Esophagus (tissue), 2 donors: ENCODE measurements at regions not wholly inside any gene's neighbourhood (a gene's known extent, or its start where the extent isn't known, plus 50 kb on each side); places are given as distances from the start of the nearest gene placed in this dataset.
"Not testable (repeated sequence)": the region's sequence is repeated elsewhere in the genome, so short reads cannot be mapped to it uniquely, and the experiment has no call there.

Experiments
- H3K27ac ChIP-seq, 2 donors: one replicate each; pipeline ENCODE4 v1.5.1; 2013; ENCODE audit warnings: low read depth in 2 of 2, mild to moderate bottlenecking in 2 of 2, inconsistent platforms in 1 of 2, low read length in 1 of 2, moderate library complexity in 1 of 2
- H3K27me3 ChIP-seq, 2 donors: one replicate each; pipeline ENCODE4 v1.6.1; 2013; ENCODE audit warnings: low read length in 2 of 2, control low read depth in 1 of 2, mild to moderate bottlenecking in 1 of 2; ENCODE audit not compliant: insufficient read depth in 2 of 2, control insufficient read depth in 1 of 2
- H3K36me3 ChIP-seq, 2 donors: one replicate each; pipeline ENCODE4 v1.6.1; 2013; ENCODE audit warnings: low read length in 1 of 2; ENCODE audit not compliant: control insufficient read depth in 2 of 2, insufficient read depth in 2 of 2
- H3K4me1 ChIP-seq, 2 donors: one replicate each; pipeline ENCODE4 v1.6.1; 2013; ENCODE audit warnings: low read length in 1 of 2; ENCODE audit not compliant: control insufficient read depth in 2 of 2, insufficient read depth in 2 of 2
- H3K4me3 ChIP-seq, 2 donors: one replicate each; pipeline ENCODE4 v1.5.1; 2013; ENCODE audit warnings: low read length in 2 of 2, mild to moderate bottlenecking in 2 of 2, low read depth in 1 of 2, moderate library complexity in 1 of 2
- H3K9me3 ChIP-seq, 2 donors: one replicate each; pipeline ENCODE4 v1.6.1; 2013; ENCODE audit warnings: mild to moderate bottlenecking in 2 of 2, low read depth in 1 of 2, low read length in 1 of 2, moderate library complexity in 1 of 2; ENCODE audit not compliant: control insufficient read depth in 2 of 2, insufficient read depth in 1 of 2
- WGBS, 2 donors: extraction: QIAGEN DNeasy Blood & Tissue Kit; methylation state at CpG; one replicate each; pipeline ENCODE4 v1.1.7; 2013; 5-methylcytosine and 5-hydroxymethylcytosine counted together
- donor health status: healthy with polysubstance abuse.
- donor health status: Bipolar disorder and iron deficiency.

GRCh38 chr5:144048259-144048856 lies 122.1 kb downstream of the YIPF5 start:
- Histone ChIP-seq H3K36me3 (no peaks in the 10 kb centered on the region), H3K4me1 (no peaks in the 10 kb centered on the region), H3K9me3 (no peaks in the 10 kb centered on the region), H3K4me3 (no peak overlapping the region), H3K27me3 (no peaks in the 10 kb centered on the region), H3K27ac (no peak overlapping the region)
- 73 to 78% methylated on average over 9 of the region's 9 CpGs for WGBS, 2 donors

GRCh38 chr5:144055391-144055790 lies 115.1 kb downstream of the YIPF5 start:
- H3K9me3 ChIP-seq, H3K4me3 ChIP-seq, H3K27ac ChIP-seq, H3K27me3 ChIP-seq, H3K4me1 ChIP-seq, H3K36me3 ChIP-seq: not testable (repeated sequence)
- WGBS, 2 donors: 92 to 94% methylated on average over 6 of the region's 6 CpGs

GRCh38 chr5:144060091-144060490 lies 110.4 kb downstream of the YIPF5 start:
- not testable (repeated sequence) for H3K27ac ChIP-seq, H3K4me1 ChIP-seq, H3K9me3 ChIP-seq, H3K36me3 ChIP-seq, H3K27me3 ChIP-seq, H3K4me3 ChIP-seq
- WGBS, 2 donors: 96 to 98% methylated on average over 2 of the region's 2 CpGs

GRCh38 chr5:144060598-144060997 lies 109.9 kb downstream of the YIPF5 start:
- WGBS, 2 donors: 70 to 75% methylated on average over 2 of the region's 2 CpGs
- Histone ChIP-seq H3K27me3 (no peaks in the 10 kb centered on the region), H3K9me3 (peaks cover 0 to 2% of the 10 kb centered on the region in 2 donors), H3K4me3 (no peak overlapping the region), H3K27ac (no peak overlapping the region), H3K36me3 (no peaks in the 10 kb centered on the region), H3K4me1 (no peaks in the 10 kb centered on the region)

- H3K4me3 ChIP-seq: no peak overlapping the region
- 93 to 95% methylated on average over 2 of the region's 2 CpGs for WGBS, 2 donors
- no peak overlapping the region for H3K27ac ChIP-seq
- no peaks in the 10 kb centered on the region for H3K9me3 ChIP-seq
- no peaks in the 10 kb centered on the region for H3K4me1 ChIP-seq
- no peaks in the 10 kb centered on the region for H3K36me3 ChIP-seq
- no peaks in the 10 kb centered on the region for H3K27me3 ChIP-seq
Measured at GRCh38 chr5:144065786-144066185, 104.7 kb downstream of the YIPF5 start.

- no peak overlapping the region for H3K4me3 ChIP-seq
- no peak overlapping the region for H3K27ac ChIP-seq
- no peaks in the 10 kb centered on the region for H3K36me3 ChIP-seq
- no peaks in the 10 kb centered on the region for H3K27me3 ChIP-seq
- H3K4me1 ChIP-seq: no peaks in the 10 kb centered on the region
- H3K9me3 ChIP-seq: peaks cover 0 to 3% of the 10 kb centered on the region in 2 donors
Measured at GRCh38 chr5:144072518-144072927, 97.9 kb downstream of the YIPF5 start.

- no peak overlapping the region for H3K4me3 ChIP-seq
- H3K36me3 ChIP-seq: no peaks in the 10 kb centered on the region
- no peaks in the 10 kb centered on the region for H3K27me3 ChIP-seq
- WGBS, 2 donors: 49 to 61% methylated on average over 1 of the region's 1 CpG
- no peak overlapping the region for H3K27ac ChIP-seq
- H3K9me3 ChIP-seq: peaks cover 0 to 3% of the 10 kb centered on the region in 2 donors
- no peaks in the 10 kb centered on the region for H3K4me1 ChIP-seq
Measured at GRCh38 chr5:144076521-144077083, 93.9 kb downstream of the YIPF5 start.

GRCh38 chr5:144083185-144083584 lies 87.3 kb downstream of the YIPF5 start:
- Histone ChIP-seq H3K36me3 (no peaks in the 10 kb centered on the region), H3K27ac (no peak overlapping the region), H3K9me3 (no peaks in the 10 kb centered on the region), H3K27me3 (no peaks in the 10 kb centered on the region), H3K4me3 (no peak overlapping the region), H3K4me1 (no peaks in the 10 kb centered on the region)
- WGBS, 2 donors: 73 to 80% methylated on average over 1 of the region's 1 CpG

GRCh38 chr5:144084971-144085370 lies 85.5 kb downstream of the YIPF5 start:
- peaks cover 0 to 2% of the 10 kb centered on the region in 2 donors for H3K4me1 ChIP-seq
- H3K9me3 ChIP-seq: no peaks in the 10 kb centered on the region
- H3K27me3 ChIP-seq: no peaks in the 10 kb centered on the region
- no peak overlapping the region for H3K4me3 ChIP-seq
- H3K36me3 ChIP-seq: no peaks in the 10 kb centered on the region
- WGBS, 2 donors: 74 to 79% methylated on average over 2 of the region's 2 CpGs
- H3K27ac ChIP-seq: no peak overlapping the region

- H3K27me3 ChIP-seq: no peaks in the 10 kb centered on the region
- H3K27ac ChIP-seq: no peak overlapping the region
- H3K36me3 ChIP-seq: no peaks in the 10 kb centered on the region
- WGBS, 2 donors: 74 to 81% methylated on average over 3 of the region's 3 CpGs
- no peak overlapping the region for H3K4me3 ChIP-seq
- no peaks in the 10 kb centered on the region for H3K9me3 ChIP-seq
- H3K4me1 ChIP-seq: peaks cover 0 to 2% of the 10 kb centered on the region in 2 donors
Measured at GRCh38 chr5:144085381-144085780, 85.1 kb downstream of the YIPF5 start.
